WTC11 (cell line): ENCODE measurements at regions not wholly inside any gene's neighbourhood (a gene's known extent, or its start where the extent isn't known, plus 50 kb on each side); places are given as distances from the start of the nearest gene placed in this dataset.
A peak's percentile ranks its signal among the peaks of the same experiment; 100 is the strongest.

Experiments
- ATAC-seq: fragments of 200-7000 bp; cut with Tn5 transposase; 2 replicates; pipeline ENCODE4 v1.10.0; 2021; ENCODE audit warnings: mild to moderate bottlenecking, moderate library complexity
- CTCF ChIA-PET: fragments of 300-600 bp; sonication (Branson Sonifier 250); formaldehyde crosslinking; loops from one replicate; lab custom pipeline; 2021; ENCODE audit warnings: antibody characterized with exemption; lab: Charles Lee
- POLR2A ChIA-PET: fragments of 350-600 bp; sonication (Branson Sonifier 250); formaldehyde crosslinking; loops from one replicate; lab custom pipeline; 2021; ENCODE audit warnings: antibody characterized with exemption; lab: Charles Lee
- DNase-seq: peaks from one replicate; pipeline ENCODE4 v3.0.0; 2021; ENCODE audit warnings: low spot score
- H3K27ac Mint-ChIP-seq: 2 replicates; pipeline ENCODE4 v1.8.0; 2021; ENCODE audit warnings: mixed read lengths
- H3K27me3 Mint-ChIP-seq: 2 replicates; pipeline ENCODE4 v1.8.0; 2021; ENCODE audit warnings: low read depth, mild to moderate bottlenecking, moderate library complexity, mixed read lengths
- H3K36me3 Mint-ChIP-seq: 2 replicates; pipeline ENCODE4 v1.8.0; 2021; ENCODE audit warnings: mixed read lengths
- H3K4me1 Mint-ChIP-seq: 2 replicates; pipeline ENCODE4 v1.8.0; 2022; ENCODE audit warnings: mixed read lengths
- H3K4me3 Mint-ChIP-seq: 2 replicates; pipeline ENCODE4 v1.8.0; 2021; ENCODE audit warnings: mild to moderate bottlenecking, moderate library complexity, mixed read lengths
- H3K9me3 Mint-ChIP-seq: 2 replicates; pipeline ENCODE4 v1.8.0; 2021; ENCODE audit warnings: mixed read lengths
- AR ChIP-seq: fragments of 250-450 bp; sonication (Bioruptor Pico); IDR thresholded peaks from 2 replicates; pipeline ENCODE4 v1.9.0; 2021; ENCODE audit warnings: mild to moderate bottlenecking
- ATF1 ChIP-seq: sonication (generic); formaldehyde crosslinking; IDR thresholded peaks from 2 replicates; pipeline ENCODE4 v1.8.1; 2023; ENCODE audit warnings: mild to moderate bottlenecking, moderate library complexity, missing genetic modification reagents
- ATF2 ChIP-seq: sonication (generic); formaldehyde crosslinking; IDR thresholded peaks from 2 replicates; pipeline ENCODE4 v1.8.1; 2022; ENCODE audit warnings: low read depth, missing genetic modification reagents, borderline replicate concordance
- CREB1 ChIP-seq: sonication (generic); formaldehyde crosslinking; IDR thresholded peaks from 2 replicates; pipeline ENCODE4 v1.8.0; 2023; ENCODE audit warnings: mild to moderate bottlenecking, missing genetic modification reagents
- E2F1 ChIP-seq: sonication (generic); formaldehyde crosslinking; IDR thresholded peaks from 2 replicates; pipeline ENCODE4 v1.8.0; 2022; ENCODE audit warnings: mild to moderate bottlenecking, missing genetic modification reagents
- HMGXB4 ChIP-seq: sonication (generic); formaldehyde crosslinking; IDR thresholded peaks from 2 replicates; pipeline ENCODE4 v1.8.1; 2023; ENCODE audit warnings: mild to moderate bottlenecking, moderate library complexity, missing genetic modification reagents
- JAZF1 ChIP-seq: fragments of 250-450 bp; sonication (Bioruptor Pico); IDR thresholded peaks from 2 replicates; pipeline ENCODE4 v1.9.0; 2021; ENCODE audit warnings: moderate library complexity, mild to moderate bottlenecking, inconsistent platforms
- NR1H2 ChIP-seq: sonication (generic); formaldehyde crosslinking; IDR thresholded peaks from 2 replicates; pipeline ENCODE4 v1.9.0; 2021; ENCODE audit warnings: mild to moderate bottlenecking, moderate library complexity, missing genetic modification reagents
- NR3C1 ChIP-seq: sonication (generic); formaldehyde crosslinking; conservative IDR thresholded peaks from 2 replicates; pipeline ENCODE4 v1.8.1; 2023; ENCODE audit warnings: low read depth, mild to moderate bottlenecking, missing genetic modification reagents
- RORB ChIP-seq: fragments of 250-450 bp; sonication (Bioruptor Pico); IDR thresholded peaks from 2 replicates; pipeline ENCODE4 v1.9.0; 2021; ENCODE audit warnings: mild to moderate bottlenecking
- SP1 ChIP-seq: sonication (generic); formaldehyde crosslinking; conservative IDR thresholded peaks from 2 replicates; pipeline ENCODE4 v1.8.1; 2022; ENCODE audit warnings: missing genetic modification reagents
- STAT6 ChIP-seq: sonication (generic); formaldehyde crosslinking; conservative IDR thresholded peaks from 2 replicates; pipeline ENCODE4 v1.8.1; 2023; ENCODE audit warnings: mild to moderate bottlenecking, low read depth, missing genetic modification reagents, moderate library complexity
- TEAD4 ChIP-seq: sonication (generic); formaldehyde crosslinking; IDR thresholded peaks from 2 replicates; pipeline ENCODE4 v1.8.0; 2022; ENCODE audit warnings: mild to moderate bottlenecking, missing genetic modification reagents
- USF1 ChIP-seq: sonication (generic); formaldehyde crosslinking; IDR thresholded peaks from 2 replicates; pipeline ENCODE4 v1.8.0; 2022; ENCODE audit warnings: mild to moderate bottlenecking, missing genetic modification reagents
- ZBTB21 ChIP-seq: sonication (generic); formaldehyde crosslinking; IDR thresholded peaks from 2 replicates; pipeline ENCODE4 v1.8.1; 2023; ENCODE audit warnings: mild to moderate bottlenecking, missing genetic modification reagents, borderline replicate concordance
- ZNF121 ChIP-seq: sonication (generic); formaldehyde crosslinking; IDR thresholded peaks from 2 replicates; pipeline ENCODE4 v1.8.0; 2023; ENCODE audit warnings: missing genetic modification reagents

- TF ChIP-seq AR (CRISPR knock-in tag) (no peak), RORB (CRISPR knock-in tag) (no peak), USF1 (CRISPR knock-in tag) (no peak)
- TF ChIP-seq, all 79 proteins: peak for 0
These were observed 502.9 kb upstream of the SYT1 start (continued) for GRCh38 chr12:78361683-78362082.

GRCh38 chr12:78371284-78371683, 493.3 kb upstream of the SYT1 start:
- H3K27me3 Mint-ChIP-seq, result no peaks in the 10 kb centered on the region
- peaks cover 23% of the 10 kb centered on the region for H3K4me1 Mint-ChIP-seq
- TF ChIP-seq NR1H2 (CRISPR knock-in tag), result no peak
- TF ChIP-seq ATF2, result no peak
- no peak for TF ChIP-seq HMGXB4 (CRISPR knock-in tag)
- no peak for TF ChIP-seq SP1
- no peak for TF ChIP-seq USF1 (CRISPR knock-in tag)
- TF ChIP-seq CREB1 (CRISPR knock-in tag), result no peak
- TF ChIP-seq STAT6 (CRISPR knock-in tag), result no peak
- TF ChIP-seq TEAD4 (CRISPR knock-in tag), result no peak
- TF ChIP-seq NR3C1 (CRISPR knock-in tag), result no peak
- TF ChIP-seq ZNF121 (CRISPR knock-in tag), result no peak
- TF ChIP-seq ATF1 (CRISPR knock-in tag), result no peak
- no peak for TF ChIP-seq JAZF1 (CRISPR knock-in tag)
- no peak for TF ChIP-seq ZBTB21 (CRISPR knock-in tag)
- no peak for TF ChIP-seq E2F1 (CRISPR knock-in tag)
- TF ChIP-seq, all 79 proteins: peak for 0
- ChIA-PET CTCF (interaction anchor here (0.8 kb wide), 1 partner anchor 191 kb away, joined by 3 read pairs; no protein-coding TSS in a partner anchor), POLR2A (interaction anchor here (0.5 kb wide), 1 partner anchor 496 kb away, joined by 3 read pairs; no protein-coding TSS in a partner anchor)
- DNase-seq (no peak), ATAC-seq (peak; percentile 52)
- Mint-ChIP-seq H3K9me3 (no peaks in the 10 kb centered on the region), H3K4me3 (no peak overlapping the region), H3K27ac (no peak overlapping the region), H3K36me3 (no peaks in the 10 kb centered on the region)
